HFFc6 (cell line): ENCODE measurements at regions not wholly inside any gene's neighbourhood (a gene's known extent, or its start where the extent isn't known, plus 50 kb on each side); places are given as distances from the start of the nearest gene placed in this dataset.

Source experiments
- DNase-seq: peaks from one replicate; pipeline ENCODE4 v3.0.0-alpha.2; 2018
- H3K27ac Mint-ChIP-seq: 2 replicates; pipeline ENCODE4 v1.8.0; 2020; ENCODE audit warnings: mild to moderate bottlenecking, mixed read lengths
- H3K27me3 Mint-ChIP-seq: 2 replicates; pipeline ENCODE4 v1.8.0; 2021; ENCODE audit warnings: mild to moderate bottlenecking, moderate library complexity, mixed read lengths; ENCODE audit not compliant: insufficient read depth
- H3K36me3 Mint-ChIP-seq: 2 replicates; pipeline ENCODE4 v1.8.0; 2021; ENCODE audit warnings: low read depth, mixed read lengths
- H3K4me1 Mint-ChIP-seq: 2 replicates; pipeline ENCODE4 v1.8.0; 2020; ENCODE audit warnings: low read depth, mixed read lengths
- H3K4me3 Mint-ChIP-seq: 2 replicates; pipeline ENCODE4 v1.8.0; 2020; ENCODE audit warnings: mild to moderate bottlenecking, moderate library complexity, mixed read lengths
- H3K9me3 Mint-ChIP-seq: 2 replicates; pipeline ENCODE4 v1.8.0; 2020; ENCODE audit warnings: mild to moderate bottlenecking, mixed read lengths
- CTCF ChIP-seq: fragments of 200-600 bp; sonication (generic); IDR thresholded peaks from 2 replicates; pipeline ENCODE4 v1.5.0; 2021; ENCODE audit warnings: antibody characterized with exemption, mild to moderate bottlenecking

GRCh38 chr20:24813080-24813479, 136.0 kb upstream of the CST7 start:
- Mint-ChIP-seq H3K4me1 (no peaks in the 10 kb centered on the region), H3K27me3 (peaks cover 44% of the 10 kb centered on the region), H3K36me3 (no peaks in the 10 kb centered on the region), H3K27ac (no peak overlapping the region), H3K9me3 (no peaks in the 10 kb centered on the region), H3K4me3 (no peak overlapping the region)
- TF ChIP-seq CTCF = no peak
- DNase-seq = no peak

- no peak overlapping the region for H3K4me3 Mint-ChIP-seq
- H3K27ac Mint-ChIP-seq = no peak overlapping the region
These were observed 135.6 kb upstream of the CST7 start for GRCh38 chr20:24813496-24813895.

GRCh38 chr20:24813936-24814335, 135.1 kb upstream of the CST7 start:
- Mint-ChIP-seq H3K4me1 (no peaks in the 10 kb centered on the region), H3K27me3 (peaks cover 45% of the 10 kb centered on the region), H3K36me3 (no peaks in the 10 kb centered on the region), H3K27ac (no peak overlapping the region), H3K4me3 (no peak overlapping the region), H3K9me3 (no peaks in the 10 kb centered on the region)
- TF ChIP-seq CTCF = no peak
- DNase-seq = no peak

More at GRCh38 chr20:24813496-24813895, 135.6 kb upstream of the CST7 start:
- H3K36me3 Mint-ChIP-seq = no peaks in the 10 kb centered on the region
- H3K9me3 Mint-ChIP-seq = no peaks in the 10 kb centered on the region
- peaks cover 43% of the 10 kb centered on the region for H3K27me3 Mint-ChIP-seq
- no peaks in the 10 kb centered on the region for H3K4me1 Mint-ChIP-seq
- no peak for DNase-seq
- no peak for TF ChIP-seq CTCF

GRCh38 chr20:24814556-24815195, 134.4 kb upstream of the CST7 start:
- Mint-ChIP-seq H3K27ac (no peak overlapping the region), H3K9me3 (no peaks in the 10 kb centered on the region), H3K36me3 (no peaks in the 10 kb centered on the region), H3K27me3 (peaks cover 43% of the 10 kb centered on the region), H3K4me1 (no peaks in the 10 kb centered on the region), H3K4me3 (no peak overlapping the region)
- no peak for TF ChIP-seq CTCF
- no peak for DNase-seq

- Mint-ChIP-seq H3K4me1 (no peaks in the 10 kb centered on the region), H3K27ac (no peak overlapping the region), H3K36me3 (no peaks in the 10 kb centered on the region), H3K27me3 (peaks cover 43% of the 10 kb centered on the region), H3K9me3 (no peaks in the 10 kb centered on the region), H3K4me3 (no peak overlapping the region)
- no peak for TF ChIP-seq CTCF
- DNase-seq = no peak
These were observed 133.8 kb upstream of the CST7 start for GRCh38 chr20:24815196-24815815.
